Stimulated activated CD4-positive, alpha-beta T cell treated with anti-CD3 and anti-CD28 coated beads, Interleukin-2, amount 100 ng/mL, for 48 hours (primary cell): ENCODE measurements at regions not wholly inside any gene's neighbourhood (a gene's known extent, or its start where the extent isn't known, plus 50 kb on each side); places are given as distances from the start of the nearest gene placed in this dataset.

ENCODE experiments used
- DNase-seq, 2 donors: peaks; one replicate each; pipeline ENCODE4 v3.0.0-alpha.2; 2020

DNA sequence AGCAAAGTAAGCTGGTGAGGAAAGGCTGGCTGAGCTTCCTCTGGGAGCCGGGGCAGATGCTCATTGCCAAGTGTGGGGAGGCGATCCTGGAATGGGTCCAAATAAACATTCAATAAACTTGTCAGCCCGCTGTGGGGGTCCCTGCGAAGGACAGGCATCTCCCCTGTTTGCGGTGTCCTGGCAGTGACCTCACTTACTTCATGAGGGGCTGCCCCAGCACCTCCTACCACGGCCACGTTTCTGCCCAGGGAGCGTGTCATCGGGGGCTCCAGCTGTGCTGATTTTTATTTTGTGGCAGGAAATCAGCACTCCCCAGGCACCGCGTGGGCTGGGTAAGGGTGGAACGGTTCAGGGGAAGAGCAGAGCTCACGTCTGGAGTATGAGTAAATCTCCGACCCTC lies 493.9 kb upstream of the B3GAT1 start:
- DNase-seq, result no peak

DNA sequence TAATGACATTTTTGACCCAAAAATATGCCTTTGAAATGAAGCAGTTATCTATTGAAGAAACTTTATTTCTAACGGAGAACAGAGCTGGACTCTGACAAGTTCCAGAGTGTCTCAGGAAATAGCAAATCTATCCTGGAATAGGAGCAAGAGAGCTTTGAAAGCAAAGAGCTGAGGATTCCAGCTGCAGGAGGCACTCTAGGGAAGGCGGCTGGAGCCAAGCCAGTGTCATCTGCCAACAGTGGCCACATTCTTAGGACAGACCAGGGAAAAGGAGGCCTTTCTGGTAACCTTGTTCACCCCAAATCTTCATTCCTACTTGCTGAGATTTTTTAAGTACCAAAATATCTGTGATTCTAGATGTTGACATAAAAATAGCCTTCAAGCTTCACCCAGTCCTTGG lies 493.5 kb upstream of the B3GAT1 start:
- no peak for DNase-seq

DNA sequence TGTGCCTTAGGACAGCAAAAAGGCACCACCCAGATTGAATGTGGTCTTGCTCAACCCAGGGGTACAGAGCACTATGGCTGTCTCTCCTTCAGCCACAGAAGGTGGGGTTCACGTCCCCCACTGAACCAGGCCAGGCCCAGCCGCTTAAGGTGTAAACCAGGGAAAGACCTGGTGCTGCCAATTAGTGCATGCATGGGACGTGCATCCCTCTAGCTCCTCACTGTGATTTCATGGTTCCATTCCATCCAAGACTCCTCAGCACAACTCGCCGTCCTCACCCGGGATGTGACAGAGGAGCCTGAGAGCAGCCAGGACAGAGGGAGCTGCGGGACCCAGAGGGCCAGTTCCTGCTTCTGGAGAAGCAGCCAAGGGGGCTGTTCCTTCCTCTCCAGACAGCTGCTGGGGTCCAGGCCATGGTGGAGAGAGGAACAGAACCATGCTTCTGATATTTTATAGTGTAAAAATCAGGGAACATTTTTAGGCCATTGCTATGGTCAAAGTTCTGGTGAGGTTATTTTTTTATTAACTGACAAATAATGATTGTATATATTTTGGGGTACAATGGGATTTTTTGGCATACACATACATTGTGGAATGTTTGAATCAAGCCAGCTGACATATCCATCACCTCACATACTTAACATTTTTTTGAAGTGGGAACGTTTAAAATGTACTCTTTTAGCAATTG lies 492.2 kb upstream of the B3GAT1 start:
- no peak for DNase-seq

DNA sequence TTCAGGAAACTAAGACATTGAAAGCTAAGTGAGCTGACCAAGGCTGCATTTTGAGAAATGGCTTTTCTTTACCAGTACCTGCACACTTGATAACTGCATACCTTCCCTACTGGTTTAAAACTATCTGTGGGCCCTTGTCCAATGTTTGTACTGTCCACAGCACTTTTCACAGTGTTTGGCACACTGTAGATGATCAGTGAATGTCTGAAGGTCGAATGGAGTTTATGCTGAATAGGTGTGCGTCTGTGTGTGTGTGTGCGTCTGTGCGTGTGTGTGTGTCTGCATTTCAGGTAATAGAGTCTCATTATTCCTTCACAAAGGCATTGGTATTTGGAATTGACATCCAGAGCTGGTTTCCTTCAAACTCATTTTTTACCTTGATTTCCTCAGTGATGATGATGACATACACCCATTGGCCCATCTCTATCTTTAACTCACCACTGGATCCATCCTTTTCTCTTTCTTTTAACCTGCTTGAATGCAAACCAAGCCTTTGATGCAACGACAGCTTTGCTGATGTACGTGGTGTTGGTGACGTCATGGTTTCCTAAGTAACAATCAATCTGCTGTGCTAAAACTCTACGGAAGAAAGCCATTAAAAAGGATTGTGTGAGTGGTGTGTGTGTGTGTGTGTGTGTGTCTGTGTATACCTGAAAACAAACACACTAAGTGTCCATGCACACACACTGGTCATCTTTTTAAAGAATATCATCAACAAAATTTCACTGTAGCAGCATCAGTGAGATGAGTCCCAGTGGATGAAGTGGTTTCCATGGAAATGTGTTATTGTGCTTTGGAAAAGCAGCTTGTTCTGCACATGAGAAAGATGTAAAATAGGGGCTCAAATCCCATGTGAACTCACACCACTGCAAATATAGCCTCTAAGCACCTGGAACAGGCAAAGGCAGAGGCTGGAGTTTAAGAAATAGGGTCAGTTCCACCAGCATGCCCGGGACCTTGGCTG lies 490.2 kb upstream of the B3GAT1 start:
- DNase-seq, result no peak

DNA sequence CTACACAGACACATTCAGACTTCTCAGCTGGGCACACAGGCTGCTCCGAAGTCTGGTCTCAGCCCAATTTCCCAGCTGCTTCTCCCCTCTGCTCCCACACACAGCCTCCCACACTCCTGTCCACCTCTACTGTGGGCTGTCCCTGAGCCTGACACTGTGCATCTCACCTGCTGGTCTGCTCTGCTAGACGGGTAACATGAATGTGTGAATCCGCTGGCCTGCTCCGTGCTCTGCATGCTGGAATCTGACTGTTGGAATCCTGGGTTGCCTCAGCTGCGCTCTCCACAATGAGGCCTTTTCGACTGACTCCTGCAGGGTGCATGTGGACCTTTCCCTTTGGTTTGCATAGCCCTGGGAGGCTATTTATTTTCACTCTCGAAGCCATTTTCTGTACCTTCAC lies 489.5 kb upstream of the B3GAT1 start:
- no peak for DNase-seq

DNA sequence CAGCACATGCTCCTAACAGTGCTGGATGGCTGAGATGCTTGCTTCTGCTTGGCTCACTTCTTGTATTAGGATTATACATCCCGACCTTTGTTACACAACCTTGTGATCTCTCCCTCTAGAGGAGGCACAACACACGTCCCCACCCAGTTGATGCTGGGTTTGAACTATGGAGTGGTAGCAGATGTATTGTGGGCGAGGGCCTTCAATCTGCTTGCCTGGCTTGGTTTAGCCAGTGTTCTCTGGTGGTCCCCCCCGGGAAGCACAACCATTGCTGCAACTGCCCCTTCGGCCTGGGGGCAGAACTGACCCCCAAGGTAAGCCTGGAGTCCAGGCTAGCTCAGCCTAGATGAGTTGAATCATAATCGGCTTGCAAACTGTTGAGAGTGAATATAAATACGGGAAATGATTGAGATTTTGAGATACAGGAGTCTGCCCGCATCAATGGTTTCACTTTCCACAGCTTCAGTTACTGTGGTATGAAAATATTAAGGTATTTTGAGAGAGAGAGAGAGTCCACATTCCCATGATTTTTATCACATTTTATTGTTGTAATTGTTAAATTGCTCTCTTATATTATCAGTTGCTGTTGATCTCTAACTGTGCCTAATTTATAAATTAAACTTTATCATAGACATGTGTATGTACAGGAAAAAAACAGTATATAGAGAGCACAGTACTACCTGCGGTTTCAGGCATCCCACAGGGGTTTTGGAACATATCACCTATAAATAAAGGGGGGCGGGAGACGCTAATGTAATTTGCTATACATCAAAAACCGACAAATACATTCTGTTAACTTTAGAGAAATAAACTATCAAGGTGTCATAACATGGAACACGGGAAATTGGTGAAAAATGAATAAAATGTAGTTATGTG lies 482.0 kb upstream of the B3GAT1 start:
- no peak for DNase-seq

DNA sequence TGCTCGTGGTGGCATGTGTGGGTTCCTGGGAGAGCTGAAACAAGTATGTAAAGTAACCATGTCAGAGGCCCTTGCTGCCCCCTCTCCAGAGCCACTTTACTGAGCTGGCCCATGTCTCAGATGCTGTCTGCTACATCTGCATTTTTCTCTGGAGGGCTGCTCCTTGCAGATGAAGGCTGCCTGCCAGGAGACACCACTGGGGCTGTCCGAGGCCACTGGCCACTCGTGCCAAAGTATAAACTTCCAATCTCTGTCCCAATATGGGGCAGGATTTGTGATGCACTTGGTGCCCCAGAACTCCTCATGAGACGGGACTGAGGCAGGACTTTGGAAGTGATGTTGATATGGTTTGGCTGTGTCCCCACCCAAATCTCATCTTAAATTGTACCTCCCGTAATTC lies 478.4 kb upstream of the B3GAT1 start:
- no peak for DNase-seq

DNA sequence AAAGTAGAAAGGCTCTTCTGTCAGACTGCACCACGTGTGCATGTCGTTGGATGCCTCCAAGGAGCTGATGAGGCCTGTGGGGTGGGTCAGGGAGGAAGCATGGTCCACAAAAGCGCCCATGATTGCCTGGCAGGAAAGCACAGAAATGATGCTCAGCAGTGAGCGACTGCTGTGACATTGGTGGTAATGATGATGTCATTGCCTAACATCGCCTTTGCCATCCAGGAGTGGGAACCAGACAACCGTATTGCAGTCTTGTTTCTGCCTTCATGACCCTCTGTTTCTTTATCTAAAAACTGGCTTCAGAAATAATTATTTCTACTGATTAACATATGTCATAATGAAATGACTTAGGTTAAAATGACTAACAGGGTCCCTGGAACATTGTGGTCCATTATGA lies 477.8 kb upstream of the B3GAT1 start:
- no peak for DNase-seq

DNA sequence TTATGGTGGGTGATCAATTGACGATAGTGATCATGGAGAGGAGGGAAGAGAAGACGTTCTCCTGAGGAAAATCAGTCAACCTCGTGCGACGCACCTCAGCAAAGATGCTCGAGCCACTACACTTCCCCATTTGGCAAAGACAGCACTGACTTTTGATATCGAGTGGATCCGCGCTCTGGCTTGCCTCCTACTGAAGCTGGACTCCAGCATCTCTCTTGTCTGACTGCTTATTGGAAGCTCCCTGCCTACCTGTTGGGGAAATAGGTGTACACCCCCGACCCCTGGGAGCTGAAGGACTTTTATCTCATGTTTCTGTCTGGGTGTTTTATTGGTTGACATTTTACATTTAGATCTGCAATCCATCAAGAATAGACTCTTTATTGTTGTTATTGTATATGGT lies 476.8 kb upstream of the B3GAT1 start:
- no peak for DNase-seq

DNA sequence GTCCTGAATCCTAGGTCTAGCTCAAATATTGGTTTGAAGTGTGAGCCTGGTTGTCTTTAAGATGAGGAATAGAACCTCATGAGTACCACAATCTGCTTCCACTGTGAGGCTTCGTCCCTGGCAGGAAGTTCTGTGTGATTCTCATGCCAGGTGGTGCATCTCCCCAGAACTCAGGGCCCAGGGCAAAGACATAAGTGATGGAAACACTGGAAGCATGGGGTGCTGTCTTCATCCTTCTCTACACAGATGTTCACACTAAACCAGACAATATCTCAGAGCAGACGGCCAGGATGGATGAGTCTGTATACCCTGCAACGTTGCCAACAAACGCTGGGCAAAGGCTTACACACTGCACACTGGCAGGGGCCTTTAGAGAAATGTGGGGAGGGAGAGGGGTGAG lies 475.9 kb upstream of the B3GAT1 start:
- DNase-seq, result no peak

DNA sequence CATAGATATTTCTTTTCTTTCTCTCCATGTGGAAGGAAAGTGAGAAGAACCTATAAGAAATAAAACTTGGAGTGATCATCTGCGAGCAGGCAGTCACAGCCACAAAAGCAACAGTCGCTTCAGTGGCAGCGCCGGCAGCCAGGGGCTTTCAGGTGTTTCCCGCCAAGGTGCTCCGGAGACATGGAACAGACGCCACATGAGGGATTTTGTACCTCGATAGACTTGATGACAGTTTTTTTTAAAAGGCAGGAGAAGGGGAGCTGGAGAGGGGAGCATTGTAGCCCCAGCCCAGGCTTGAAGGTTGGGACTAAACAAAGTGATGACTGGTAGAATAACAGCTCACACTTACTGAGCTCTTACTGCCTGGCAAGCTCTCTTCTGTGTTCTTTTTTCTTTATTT lies 471.4 kb upstream of the B3GAT1 start:
- DNase-seq, result no peak

DNA sequence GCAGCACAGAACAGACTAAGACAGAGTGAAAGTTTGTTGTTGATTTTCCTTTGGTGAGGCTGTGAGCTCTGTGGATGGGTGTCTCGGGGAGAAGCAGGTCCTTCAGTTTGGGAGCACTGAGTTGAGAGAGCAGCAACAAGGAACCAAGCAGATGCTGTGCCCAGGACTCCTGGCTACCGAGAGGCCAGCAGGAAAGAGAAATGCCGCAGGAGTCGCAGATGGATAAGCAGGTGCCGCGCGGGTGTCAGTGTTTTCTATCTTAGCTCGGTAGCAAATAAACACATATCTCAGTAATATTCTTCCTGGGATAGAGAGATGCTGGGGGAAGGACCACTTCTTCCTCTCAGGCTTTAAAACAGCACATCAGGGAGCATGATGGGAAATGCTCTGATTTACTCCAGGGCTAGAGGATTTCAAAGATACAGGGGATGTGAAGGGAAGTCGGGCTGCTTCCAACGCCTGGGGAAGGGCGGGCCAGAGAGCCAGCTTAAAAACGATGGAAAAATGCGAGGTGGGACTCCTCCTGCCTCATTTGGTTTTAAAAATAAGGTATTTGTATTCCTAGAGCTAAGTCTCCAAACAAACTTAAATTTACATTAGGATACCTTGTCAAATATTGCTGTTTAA lies 470.7 kb upstream of the B3GAT1 start:
- DNase-seq, result no peak

DNA sequence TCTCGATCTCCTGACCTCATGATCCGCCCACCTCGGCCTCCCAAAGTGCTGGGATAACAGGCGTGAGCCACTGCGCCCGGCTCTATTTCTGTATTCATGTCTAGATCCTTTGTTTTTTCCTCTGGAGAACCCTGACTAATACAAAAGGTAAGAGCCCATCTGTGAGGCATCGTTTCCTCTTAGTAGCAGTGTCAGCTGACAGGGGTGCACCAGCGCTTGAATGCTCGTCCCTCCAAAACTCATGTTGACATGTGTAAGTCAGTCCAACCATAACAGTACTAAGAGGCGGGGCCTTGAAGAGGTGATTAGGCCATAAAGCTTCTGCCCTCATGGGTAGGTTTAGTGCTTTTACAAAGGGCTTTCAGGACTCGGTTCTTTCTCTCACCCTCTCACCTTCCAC lies 470.1 kb upstream of the B3GAT1 start:
- no peak for DNase-seq

DNA sequence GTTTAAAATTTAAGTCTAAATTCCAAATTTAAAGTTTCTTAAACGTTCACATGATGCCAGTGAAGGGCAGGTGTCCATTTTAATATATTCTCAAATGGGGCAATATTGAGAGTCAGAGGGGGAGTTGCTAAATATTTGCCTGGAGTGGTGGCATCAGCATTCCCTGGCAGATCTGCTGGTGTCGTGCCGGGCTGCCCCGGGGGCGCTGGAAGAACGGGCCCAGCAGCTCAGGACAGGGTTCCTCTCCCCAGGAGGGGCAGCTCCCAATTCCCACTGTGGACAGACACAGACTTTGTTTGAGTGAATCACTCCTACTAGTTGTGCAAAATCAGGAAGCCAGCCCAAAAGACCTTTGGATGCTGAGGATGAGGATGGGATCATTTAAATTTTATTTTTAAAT lies 468.7 kb upstream of the B3GAT1 start:
- DNase-seq, result no peak

DNA sequence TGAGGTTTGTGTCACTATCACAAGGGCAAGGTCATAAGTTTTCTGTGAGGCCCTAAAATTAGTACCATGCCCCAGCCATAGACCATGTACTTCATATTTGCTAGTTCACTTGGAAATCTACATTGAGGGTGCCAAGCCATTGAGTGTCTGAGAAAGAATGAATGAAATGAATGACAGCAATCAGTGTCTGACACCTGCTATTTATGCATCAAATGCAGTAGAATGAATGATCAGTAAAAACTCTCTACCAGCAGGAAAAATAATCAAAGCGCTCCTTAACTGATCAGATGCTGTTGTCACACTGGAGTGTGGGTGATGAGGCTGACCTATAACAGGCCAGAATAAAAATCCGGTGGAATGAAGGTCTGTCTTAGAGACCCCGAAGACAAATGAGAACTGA lies 467.9 kb upstream of the B3GAT1 start:
- DNase-seq, result no peak

DNA sequence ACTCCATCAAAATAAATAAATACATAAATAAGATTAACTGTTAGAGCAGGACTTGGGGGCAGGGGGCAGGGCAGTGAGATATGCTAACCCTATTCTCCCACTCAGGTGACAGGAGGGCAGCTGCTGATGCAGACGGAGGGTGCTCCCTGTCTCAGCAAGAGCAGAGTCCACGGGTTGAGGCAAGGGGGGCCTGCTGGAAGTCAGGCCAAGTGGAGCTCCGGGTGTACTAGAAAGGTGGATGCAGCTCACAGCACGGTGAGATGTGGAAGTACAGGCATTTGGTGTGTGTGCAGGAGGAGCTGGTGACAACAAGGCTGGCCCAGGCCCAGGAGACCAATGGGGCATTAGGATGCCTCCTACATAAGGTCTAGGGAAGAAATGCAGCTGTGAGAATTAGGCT lies 467.3 kb upstream of the B3GAT1 start:
- DNase-seq, result no peak

DNA sequence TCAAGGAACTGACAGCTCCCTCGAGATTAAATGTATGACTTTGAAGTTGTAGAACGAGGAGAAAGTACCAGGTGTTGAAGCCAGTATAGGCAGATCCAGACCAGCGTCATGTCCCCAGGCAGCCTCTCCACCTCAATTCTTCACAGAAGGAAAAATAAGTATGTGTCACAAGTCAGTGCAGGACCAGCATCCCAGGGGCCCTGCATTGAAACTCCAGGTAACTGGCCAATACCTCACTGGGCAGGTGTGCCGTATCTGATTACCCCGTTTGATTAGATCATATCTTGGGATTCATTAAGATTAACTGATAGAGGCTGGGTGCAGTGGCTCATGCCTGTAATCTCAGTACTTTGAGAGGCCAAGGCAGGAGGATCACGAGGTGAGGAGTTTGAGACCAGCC lies 466.7 kb upstream of the B3GAT1 start:
- DNase-seq, result no peak

DNA sequence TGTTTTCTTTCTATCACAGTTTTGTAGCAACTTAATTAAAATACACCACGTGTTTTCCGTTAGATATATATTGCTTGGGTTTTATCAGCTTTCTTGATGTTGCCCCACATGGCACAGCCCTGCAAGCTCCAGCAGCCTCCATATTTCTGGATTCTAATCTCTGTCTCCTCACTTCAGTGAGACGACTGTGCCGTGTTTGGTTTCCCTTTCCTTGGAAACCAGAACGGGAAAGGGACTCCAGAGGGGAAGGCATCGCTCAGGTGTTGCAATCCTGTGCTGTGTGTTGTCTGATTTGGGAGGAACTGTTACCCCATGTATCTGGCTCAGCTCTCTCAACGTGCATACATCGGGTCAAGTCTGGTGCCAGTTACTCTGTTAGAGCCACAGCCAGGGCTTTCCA lies 464.2 kb upstream of the B3GAT1 start:
- no peak for DNase-seq

DNA sequence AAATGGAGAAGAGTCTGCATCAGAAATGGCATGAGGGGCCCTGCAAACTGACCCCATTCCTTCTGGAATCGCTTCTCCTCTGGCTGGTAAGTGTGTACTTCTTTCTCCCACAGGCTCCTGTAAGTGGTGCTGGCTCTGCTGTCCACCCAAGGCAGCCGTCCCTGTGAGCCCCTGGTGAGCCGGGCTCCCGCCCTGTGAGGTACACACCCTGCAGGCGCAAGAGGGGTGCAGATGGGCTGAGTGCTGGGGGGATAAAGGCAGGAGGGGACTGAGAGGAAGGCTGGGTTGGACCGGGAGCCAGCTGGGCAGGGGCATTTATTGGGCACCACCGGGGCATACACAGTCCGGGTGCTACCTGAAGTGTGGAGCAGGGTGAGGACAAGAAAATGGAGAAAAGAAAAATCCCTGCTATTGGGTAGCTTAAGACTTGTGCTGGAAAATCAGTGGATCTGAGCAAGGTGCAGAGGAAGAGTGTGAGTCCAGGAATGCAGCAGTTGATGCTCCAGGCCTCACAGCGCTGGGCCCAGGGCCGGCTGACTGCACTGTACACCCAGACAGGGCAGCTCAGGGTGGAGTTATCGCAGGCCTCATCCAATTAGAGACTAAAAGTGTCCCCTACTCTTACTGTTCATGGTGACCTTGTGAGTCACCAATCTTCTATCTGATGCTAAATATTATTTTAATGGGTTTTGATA lies 455.1 kb upstream of the B3GAT1 start:
- no peak for DNase-seq

DNA sequence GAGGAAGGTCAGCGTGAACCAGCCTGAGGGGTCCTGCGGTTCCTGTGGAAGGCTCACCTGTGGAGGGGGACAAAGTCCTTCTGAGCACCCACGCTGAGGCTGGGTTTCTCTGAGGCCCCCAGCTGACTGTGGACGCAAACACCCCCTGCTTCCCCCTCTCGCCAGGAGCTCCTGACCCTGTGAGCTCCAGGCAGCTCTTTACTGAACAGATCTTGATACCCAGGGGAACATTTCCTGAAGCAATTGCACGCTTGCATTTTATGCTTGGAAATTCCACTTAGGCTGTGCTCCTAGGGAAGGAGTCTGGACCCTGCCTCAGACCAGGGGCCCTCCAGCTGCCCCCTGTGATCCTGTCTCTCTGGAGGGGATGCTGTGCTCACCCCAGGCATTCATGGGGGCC lies 454.2 kb upstream of the B3GAT1 start:
- no peak for DNase-seq

DNA sequence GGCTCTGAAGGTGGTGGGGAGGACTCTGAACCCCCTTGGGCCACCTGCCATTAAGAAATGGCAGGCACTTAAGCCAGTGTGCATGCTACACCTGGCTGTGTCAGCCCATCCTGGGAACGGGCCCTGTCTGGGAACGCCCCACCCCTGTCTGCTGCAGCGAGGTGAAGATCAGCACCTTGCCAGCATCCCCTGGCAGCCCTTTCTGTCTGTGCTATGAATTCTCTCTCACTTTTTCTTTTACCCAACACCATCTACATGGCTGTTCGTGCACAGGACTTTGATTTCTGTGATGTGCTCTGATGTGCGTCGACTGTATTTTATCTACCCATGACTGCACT lies 452.9 kb upstream of the B3GAT1 start:
- DNase-seq, result no peak

DNA sequence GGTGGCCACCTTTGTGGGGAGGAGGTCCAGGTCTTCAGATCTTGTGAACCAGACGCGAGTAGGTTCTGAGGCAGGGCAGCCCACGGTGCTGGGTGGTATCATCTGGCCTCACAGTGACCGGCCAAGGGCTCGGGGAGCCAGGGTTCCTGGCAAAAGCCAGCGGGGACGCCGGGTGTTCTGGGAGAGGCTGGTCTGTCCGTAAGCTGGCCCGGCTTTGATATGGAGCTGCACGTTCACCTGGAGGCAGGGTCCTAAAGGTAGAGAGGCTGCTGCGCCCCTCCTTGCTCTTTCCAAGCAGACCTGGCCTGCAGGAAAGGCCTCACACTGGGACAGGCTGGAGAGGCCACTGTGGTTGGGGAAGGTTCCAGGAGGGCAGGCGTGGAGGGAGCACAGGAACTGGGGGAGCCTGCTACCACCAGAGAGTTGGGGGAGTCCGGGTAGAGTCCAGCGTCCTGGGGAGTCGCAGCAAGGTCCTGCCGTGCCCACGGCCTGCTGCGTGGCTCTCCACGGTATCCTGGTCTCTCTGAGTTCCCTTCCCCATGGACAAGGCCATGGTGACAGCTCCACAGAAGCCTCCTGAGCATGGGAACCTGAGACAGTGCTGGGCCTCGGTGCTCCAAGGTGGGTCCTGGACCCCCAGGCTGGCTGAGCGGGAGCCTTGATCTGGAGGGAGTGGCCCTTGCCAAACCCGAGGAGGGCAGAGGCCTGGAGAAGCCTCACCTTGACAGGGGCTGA lies 452.4 kb upstream of the B3GAT1 start:
- no peak for DNase-seq
